ENCODE measurements at regions not wholly inside any gene's neighbourhood (a gene's known extent, or its start where the extent isn't known, plus 50 kb on each side); places are given as distances from the start of the nearest gene placed in this dataset.

DNA sequence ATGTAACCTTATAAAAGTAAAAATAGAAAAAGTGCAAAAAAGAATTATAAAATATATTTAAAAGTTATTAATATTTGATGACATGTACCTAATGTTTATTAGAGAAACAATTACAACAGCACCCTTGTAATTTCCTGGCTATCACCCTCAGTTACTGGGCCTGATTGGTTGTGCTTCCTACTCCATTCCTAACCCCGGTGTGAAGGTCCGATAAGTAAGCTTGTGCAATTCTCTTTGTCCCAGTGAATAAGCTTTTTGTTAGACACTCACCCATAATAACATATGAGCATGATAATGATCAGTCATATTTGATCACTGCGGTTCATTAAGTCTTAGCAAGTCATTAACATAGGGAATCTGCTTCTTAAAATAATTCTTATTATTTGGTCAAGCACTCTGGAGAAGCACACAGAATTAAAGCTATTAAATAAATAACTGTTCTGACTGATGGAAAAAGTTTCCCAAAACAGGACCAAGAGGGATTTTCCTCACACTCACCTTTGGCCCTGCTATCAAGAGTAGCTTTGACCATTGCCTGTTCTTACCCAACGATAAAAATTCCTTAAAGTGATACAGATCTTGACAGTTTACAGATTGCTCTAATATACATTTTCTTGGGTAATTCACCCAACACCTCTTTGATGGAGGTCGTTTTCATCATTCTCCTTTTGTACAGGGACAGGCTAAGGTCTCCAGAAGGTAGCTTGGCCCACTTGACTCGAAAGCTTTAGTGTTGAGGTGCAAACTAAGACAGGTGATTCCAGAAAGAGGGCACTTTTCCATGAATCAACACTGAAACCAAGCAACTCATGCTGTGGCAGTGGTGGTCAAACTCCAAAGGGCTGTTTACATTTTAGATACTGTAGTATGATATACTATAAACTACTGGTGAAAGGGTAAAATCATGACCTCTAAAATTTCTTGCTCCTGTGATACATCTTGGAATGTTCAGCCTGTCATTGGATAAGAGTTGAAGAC lies 543.0 kb upstream of the KCNMB2 start:
- DNase-seq (ENCODE audit: low spot score): no peak

DNA sequence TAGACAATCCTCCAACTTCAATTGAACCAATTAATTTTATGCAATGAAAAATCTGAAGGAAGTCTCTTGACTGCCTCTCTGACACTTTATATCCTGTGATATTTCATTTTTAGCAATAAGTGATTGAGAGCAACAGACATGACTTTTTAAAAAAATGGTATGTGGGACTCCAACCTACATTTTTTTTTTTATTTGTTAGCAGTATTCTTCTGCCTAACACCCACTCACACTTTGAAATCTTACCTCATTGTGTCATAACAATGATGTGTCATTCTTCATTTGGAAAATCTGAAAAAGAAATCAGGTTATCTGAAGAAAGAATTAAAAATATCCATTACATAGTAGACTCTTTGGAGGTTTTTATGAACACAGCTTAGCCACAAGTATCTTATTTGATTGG lies 541.3 kb upstream of the KCNMB2 start:
- no peak for DNase-seq (ENCODE audit: low spot score)

DNA sequence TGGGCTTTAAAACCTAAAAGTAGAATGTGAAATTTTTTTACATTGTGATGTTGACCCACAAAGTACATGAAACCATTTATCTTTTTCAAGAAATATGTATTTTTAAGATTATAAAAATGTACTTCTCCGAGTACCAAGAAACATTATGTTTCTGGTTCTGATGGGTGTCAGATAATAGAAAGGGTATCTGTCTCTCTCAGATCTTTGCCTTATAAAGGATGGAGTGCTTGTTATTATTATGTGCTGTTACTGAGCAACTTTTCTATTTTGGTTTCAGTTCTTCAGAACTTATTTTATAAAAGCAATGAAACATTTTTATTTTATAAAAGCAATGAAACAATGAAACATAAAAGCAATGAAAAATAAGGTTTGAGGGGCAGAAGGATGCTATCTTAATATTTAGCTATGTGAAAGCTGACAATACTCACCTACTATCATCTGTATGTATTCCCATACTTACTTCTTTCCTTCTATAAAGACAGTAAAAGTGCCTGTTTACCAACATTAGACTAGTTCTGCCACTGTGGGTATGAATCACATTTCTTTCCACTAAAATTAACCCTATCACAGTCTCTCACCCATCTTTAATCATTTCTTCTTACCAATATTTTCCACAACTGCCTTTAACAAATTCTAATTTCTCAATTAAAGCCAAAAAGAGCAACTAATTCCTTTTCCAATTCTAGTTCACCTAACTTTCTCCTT lies 540.7 kb upstream of the KCNMB2 start:
- DNase-seq (ENCODE audit: low spot score): no peak

DNA sequence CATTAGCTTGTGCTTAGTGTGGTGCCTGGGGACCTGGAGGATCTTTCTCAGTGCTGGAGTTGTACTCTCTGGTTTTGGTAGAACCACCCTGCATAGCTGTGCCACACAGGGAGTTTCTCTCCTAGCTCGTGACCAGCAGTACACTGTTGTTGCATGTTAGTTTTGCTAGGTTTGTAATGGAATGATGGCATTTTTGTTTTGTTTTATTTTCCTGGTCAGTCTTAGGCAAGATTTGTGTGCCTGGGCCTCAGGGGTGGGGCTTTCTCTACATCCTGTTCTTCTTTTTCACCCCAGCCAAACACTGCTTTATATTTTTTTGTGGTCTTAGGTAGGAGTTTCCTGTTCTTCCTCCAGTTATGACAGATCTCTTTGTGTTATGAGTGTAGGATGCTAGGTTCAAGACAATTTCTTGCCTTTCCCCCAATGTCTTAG lies 534.5 kb upstream of the KCNMB2 start:
- DNase-seq (ENCODE audit: low spot score): no peak

DNA sequence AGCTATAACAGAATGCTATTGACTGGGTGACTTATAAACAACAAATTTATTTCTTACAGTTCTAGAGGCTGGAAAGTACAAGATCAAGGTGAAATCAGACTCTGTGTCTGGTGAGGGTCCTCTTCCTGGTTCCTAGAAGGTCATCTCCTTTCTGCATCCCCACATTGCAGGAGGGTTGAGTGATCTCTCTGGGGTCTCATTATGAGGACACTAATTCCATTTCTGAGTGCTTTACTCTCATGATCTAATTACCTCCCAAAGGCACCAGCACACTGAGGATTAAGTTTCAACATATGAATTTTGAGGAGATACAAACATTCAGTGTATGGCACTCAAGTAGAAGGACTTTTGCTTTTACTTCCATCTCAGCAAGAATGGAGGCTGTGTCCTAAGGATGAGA lies 534.1 kb upstream of the KCNMB2 start:
- no peak for DNase-seq (ENCODE audit: low spot score)

DNA sequence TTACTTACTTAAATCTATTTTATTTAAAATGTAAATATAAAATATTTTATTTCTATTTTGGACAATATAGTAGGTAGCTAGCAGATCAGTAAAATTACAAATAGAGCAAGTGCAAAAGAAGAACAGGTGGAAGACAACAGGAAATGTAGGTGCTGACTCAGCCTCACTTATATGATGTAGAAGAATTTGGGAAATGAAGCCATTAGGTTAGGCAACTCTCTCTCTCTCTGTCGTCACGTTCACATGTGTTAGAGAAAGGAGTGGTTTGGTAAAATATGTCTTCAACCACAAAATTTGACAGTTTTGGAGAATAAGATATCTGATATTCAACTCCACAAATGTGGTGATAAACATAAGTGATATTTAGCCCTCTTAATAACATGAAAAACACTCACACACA lies 532.5 kb upstream of the KCNMB2 start:
- no peak for DNase-seq (ENCODE audit: low spot score)

DNA sequence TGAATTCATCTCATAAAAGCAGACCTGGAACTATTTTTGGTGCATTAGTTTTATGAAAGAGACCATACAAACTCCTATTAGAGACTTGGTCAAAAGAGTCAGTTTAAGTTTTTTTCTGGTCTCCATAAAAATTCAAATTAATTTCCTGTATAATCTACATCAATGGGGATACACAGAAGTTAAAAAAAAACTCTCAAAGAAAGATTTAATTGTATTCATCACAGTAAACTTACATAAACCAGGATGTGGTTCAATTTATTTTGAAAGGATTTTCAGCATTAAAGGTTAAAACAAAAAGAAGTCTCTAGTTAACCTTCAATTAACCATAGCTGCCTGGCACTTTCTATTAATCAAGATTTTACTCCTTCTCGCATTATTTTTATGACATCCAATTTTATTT lies 530.3 kb upstream of the KCNMB2 start:
- DNase-seq (ENCODE audit: low spot score): no peak

DNA sequence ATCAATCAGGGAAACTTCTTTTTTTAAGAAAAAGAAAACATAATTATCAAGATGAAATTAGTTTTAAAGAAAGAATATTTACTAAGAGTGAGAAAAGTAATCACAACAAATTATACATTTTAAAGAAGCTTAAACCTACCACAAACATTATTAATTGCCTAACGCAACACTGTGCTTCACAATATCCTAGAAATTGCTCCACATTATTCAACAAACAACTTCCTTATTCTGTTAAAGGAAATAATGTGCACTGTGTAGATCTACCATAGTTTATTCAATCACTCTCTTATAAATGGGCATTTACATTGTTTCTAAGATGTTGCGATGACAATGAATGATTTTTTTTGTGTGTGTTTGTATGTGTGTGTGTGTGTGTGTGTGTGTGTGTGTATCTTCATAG lies 525.9 kb upstream of the KCNMB2 start:
- no peak for DNase-seq (ENCODE audit: low spot score)

DNA sequence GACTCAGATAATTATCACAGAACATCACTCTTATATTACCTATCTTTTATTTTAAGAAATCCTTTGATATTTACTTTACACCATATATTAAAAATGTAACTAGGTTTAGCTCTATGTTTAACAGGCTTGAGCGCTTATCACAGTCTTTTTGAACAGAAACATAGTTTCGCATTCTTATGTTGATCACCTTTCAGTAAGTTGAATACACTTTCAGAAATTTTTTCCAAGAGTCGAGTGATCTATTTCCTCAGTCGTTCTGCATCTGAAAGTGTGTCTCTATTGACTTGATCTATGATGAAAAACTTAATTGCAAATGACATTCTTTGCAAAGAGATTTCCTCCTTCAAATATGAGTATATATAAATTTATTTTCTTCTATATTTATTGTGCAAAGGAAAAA lies 516.6 kb upstream of the KCNMB2 start:
- no peak for DNase-seq (ENCODE audit: low spot score)

DNA sequence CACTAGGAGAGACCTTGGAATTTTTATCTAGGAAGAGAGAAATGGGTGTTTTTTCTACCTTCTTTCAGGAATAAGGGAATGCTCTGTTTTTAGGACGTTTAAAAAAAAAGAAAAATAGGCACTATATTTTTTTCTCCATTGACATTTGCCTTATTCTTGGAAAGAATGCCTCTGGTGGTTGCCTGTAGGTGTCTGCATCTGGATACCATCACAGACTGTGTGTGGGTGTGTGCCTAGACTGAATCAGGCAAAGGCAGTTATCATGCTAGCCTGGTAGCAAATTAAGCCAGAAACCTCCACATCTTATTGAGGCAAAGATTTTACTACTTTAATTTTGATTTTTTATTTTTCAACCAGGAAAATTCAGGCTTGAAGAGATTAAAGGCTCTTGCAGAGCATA lies 513.6 kb upstream of the KCNMB2 start:
- DNase-seq (ENCODE audit: low spot score): no peak

DNA sequence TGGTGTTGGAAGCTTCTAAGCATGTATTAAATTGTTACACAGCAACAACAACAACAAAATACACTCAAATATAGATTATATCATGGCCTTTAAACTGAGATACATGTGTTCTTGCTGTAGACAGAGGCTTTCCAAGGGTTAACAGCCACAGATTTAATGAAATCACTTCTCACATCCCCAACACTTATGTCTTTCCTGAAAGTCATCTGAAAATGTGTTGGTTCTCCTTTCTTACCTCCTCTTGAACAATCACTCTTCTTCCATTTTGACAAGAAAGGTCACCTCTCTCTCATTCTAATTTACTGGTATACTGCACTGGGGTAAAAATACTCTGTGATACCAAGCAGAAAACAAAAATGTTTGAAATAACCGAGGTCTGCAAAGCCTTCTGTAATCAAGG lies 507.3 kb upstream of the KCNMB2 start:
- no peak for DNase-seq (ENCODE audit: low spot score)

DNA sequence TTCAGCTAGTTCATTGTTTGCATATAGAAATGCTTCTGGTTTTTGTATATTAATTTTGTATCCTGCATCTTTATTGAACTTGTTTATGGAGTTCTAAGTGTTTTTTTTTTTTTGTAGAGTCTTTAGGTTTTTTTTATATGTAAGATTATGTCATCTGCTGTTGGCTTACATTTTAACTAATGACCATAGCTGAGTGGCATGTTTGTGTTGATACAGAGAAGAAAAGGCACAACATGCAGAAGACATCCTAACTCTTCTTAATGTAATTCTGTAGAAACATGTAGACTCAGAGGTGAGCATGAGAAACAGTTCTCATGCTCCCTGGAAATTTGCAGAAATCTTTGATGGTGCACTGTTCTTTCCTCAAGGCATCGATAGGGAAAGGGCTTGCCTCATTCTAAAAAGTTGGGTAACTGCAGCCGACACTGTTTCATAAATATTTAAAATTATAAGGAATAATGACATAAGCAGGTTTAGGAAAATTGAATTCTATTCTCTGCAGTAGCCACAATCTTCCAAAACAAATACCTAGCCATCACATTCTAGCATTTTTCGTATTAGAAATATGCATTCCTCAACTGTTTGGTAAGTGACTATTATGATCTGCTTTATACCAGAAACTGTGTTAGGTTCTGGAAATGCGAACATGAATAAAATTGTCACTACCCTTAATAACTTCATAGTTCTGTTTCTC lies 499.6 kb upstream of the KCNMB2 start:
- DNase-seq (ENCODE audit: low spot score): peak; percentile 10

DNA sequence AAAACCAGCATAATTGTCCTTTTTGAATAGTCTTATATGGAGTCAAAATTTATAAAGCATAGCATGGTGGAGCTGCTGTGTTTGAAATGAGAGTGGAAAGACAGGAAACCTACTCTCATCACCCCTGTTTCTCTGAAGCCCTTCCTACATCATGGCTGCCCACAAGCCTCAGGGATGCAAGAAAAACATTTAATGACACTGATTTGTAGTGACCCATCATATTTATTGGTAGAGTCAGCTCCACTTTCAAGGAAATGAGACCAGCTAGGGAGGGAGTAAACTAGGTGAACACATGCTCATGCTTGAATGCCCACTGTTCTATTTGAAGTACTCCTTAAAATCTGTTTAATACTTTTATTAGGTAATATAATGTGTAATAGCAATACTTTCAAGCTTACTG lies 494.3 kb upstream of the KCNMB2 start:
- no peak for DNase-seq (ENCODE audit: low spot score)

DNA sequence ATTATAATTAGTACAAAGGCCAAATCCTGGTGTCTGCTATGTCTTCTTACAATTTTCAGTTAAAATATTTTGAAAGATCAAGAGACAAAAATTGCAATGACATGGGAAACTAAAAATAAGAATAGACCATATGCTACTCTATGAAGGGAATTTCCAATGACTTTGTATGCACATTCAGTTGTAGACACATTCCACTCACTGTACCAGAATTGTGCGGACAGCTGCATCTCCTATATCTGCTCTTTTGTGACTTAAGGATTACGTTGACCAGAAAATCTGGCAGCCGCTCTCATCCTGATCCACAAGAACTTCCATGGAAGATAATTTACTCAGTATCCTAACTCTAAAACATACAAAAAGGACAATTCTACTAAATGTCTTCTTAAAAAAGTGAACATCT lies 493.9 kb upstream of the KCNMB2 start:
- DNase-seq (ENCODE audit: low spot score): no peak

DNA sequence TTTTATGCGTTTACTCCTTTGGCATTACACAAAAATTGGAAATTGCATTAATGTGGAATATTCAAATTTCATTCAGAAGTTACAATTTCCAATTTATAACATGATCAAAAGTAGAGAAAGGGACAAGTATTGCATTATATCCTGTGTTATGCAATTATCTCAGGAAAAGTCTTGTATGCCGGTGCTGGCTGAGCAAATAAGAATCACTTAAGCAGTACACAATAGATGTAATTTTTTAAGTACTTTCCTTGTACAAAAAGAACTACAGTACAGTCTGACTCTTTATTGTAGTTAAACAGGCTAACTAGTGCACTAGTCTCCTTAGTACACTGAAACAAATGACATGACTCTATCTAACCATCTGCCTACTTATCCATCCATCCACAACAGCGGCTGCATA lies 493.2 kb upstream of the KCNMB2 start:
- DNase-seq (ENCODE audit: low spot score): no peak

DNA sequence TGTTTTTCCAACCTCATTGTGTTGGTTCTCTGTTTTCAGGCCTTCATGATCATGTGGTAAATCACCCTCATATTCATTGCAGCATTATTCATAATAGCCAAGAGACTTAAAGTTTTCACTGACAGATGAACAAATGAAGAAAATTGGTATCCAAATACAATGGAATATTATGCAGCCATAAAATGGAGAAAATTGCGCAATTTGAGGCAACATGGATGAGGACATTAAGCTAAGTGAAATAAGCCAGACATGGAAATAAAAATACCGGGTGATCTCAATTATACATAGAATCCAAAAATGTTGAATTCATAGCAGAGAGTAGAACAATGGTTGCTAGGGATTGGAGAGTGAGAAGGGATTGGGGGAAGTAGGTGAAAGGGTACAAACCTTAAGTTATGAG lies 491.9 kb upstream of the KCNMB2 start:
- DNase-seq (ENCODE audit: low spot score): no peak

DNA sequence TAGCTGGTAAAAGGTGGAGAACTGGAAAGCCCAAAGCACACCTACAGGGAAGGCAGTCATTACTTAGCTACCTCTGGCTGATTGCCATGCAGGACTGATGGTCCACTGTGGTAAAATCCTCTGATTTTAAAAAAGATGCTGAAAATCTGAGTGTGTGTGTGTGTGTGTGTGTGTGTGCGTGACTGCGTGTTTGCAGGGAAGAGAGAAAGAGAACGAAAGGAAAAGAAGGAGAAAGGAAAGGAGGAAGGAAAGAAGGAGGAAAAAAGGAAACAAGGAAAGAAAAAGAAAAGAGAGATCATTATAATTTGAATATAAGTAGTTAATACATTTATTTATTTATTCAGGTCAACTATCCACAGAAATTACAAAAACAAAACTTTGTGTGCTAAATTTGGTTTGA lies 488.7 kb upstream of the KCNMB2 start:
- DNase-seq (ENCODE audit: low spot score): no peak

DNA sequence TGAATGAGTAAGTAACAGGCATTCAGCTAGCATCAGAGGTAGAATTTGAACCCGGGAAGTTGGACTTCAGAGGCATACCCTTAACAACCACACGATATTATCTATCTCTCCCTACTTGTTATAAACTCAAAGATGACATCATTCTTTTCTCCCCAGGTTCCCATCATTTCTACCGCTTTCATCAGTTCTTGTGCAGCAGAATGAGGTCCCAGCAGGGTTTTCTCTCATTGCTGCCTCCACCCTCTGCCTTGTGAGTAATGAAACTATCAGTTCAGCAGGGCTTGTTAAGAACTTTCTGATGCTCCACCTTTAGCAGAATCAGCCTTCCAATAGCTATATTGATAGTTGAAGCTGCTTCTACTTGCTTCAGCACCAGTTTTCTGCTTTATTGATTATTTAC lies 487.5 kb upstream of the KCNMB2 start:
- no peak for DNase-seq (ENCODE audit: low spot score)

DNA sequence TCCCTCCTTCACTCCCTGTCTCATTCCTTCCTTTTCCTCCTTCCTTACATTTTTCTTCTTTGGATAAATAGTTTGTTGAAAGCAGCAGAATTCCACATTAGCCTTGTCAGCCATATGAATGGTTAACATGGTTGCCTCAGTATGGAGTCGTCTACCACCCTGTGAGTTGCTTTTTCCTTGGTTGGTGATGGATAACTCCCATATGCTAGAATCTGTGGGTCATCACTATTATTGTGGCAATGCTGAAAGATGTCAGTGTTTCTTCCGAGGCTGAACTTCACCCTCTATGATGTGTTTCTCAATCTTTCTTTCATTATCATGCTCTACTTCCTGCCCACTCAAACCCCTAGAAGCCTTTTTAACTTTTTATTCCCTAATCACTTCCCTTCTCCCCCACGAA lies 481.8 kb upstream of the KCNMB2 start:
- no peak for DNase-seq (ENCODE audit: low spot score)

DNA sequence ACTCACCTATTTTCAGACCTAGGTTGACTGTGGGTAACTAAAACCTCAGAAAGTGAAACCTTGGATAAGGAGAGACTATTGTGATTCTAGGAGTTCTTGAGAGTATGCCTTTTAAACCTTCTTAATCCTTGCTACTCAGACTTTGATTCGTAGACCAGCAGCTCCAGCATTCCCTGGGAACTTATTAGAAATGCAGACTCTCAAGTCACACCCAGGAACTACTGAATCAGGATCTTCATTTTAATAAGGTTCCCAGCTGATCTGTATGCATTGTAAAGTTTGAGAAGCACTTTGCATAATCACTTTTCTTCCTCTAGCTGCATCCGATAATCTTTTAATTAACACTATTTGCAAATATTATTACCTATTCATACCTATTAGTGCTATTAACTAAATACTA lies 480.3 kb upstream of the KCNMB2 start:
- DNase-seq (ENCODE audit: low spot score): no peak

DNA sequence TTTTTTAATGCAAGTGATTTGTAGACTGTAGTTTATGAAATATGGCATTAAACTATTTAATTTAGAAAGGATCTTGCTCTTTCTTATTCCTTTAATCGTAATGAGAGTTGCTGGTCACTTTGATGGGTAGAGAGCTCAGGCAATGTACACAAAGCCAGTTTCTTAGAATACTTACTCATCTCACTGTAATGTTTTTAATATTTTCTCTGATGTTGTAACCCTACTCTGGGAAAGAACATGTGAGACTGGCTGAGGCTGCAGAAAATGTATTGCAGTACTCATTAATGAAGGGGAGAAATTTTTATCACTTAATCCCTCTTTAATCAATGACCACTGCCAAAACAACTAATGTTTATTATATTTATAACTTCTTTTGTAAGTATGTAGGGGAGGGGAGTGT lies 479.4 kb upstream of the KCNMB2 start:
- DNase-seq (ENCODE audit: low spot score): no peak

DNA sequence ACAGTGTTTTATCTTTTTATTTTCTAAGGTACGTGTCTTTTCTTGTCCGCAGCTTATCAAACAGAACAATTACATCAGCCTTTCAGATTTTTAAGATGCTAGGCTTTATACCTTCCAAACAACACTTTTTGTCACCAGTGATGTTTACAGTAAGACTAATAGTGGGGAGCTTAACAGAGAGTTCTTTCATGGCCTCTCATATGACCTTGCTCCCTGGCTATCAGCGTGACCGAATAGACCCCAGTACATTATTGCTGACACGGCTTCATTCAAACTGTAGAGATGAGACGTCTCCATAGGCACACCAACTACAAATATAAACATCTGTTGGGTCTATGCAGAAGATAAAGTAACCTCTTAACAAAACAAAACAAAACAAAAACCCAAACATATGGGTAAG lies 477.6 kb upstream of the KCNMB2 start:
- no peak for DNase-seq (ENCODE audit: low spot score)

DNA sequence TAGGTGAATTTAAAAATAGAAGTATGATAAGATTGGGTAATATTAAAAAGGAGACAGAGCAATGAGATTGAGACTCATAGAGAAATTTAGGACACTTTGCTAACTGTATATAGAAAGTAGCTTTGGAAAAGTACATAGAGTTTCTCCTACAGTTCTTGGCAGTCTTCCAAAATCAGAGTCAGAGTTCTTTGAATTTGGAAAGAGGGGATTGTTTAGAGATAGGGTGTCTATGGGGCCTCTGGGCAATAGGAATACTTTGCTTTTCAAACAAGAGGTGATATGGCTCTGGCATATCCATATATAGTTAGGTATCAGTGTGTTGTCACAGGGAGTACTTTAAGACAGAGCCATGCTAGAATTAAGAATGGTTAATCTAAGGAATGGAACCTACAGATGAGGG lies 477.1 kb upstream of the KCNMB2 start:
- no peak for DNase-seq (ENCODE audit: low spot score)
